NCI-H510A (cell line): ENCODE measurements at regions not wholly inside any gene's neighbourhood (a gene's known extent, or its start where the extent isn't known, plus 50 kb on each side); places are given as distances from the start of the nearest gene placed in this dataset.

Experiments used
- DNase-seq: peaks from one replicate; lab custom pipeline; 2025; lab: John Stamatoyannopoulos, UW

GRCh38 chrX:134173541-134174272 is 63.3 kb upstream of the CCDC160 start:
- no peak for DNase-seq

- no peak for DNase-seq
Measured at GRCh38 chrX:134174273-134174660, 62.7 kb upstream of the CCDC160 start.

GRCh38 chrX:134174859-134175258 is 62.1 kb upstream of the CCDC160 start:
- DNase-seq: no peak

GRCh38 chrX:134177527-134177926 is 59.5 kb upstream of the CCDC160 start:
- no peak for DNase-seq

DNA sequence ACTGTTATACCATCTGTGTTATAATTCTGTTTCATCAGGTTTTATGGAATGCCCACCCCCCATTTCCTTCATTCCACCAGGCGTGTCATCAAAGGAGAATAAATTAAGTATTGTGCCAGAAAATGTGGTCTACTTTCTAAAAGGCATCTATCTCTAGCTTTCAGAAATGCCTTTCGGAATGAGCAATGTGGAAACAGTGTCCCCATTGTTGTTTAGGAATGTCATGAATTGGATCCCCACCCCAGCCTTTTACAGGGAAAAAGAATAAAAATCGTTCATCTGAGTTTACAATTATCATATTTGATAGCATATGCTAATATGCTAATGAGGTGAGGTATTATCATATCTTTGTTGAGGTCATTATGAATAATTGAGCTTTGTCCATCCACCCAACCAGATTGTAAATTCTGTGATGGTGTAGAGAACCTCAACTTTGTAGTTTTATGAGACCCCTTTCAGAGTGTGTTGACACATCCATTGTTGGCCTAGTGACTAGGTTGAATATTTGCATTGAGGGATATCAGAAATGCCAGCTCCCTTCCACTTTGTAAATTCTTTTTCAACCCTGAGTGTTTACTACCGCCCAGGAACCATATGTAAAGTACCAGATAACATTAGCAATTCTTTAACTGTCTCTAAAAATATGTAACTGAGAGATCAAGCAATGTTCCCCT is 56.2 kb upstream of the CCDC160 start:
- DNase-seq: no peak

DNA sequence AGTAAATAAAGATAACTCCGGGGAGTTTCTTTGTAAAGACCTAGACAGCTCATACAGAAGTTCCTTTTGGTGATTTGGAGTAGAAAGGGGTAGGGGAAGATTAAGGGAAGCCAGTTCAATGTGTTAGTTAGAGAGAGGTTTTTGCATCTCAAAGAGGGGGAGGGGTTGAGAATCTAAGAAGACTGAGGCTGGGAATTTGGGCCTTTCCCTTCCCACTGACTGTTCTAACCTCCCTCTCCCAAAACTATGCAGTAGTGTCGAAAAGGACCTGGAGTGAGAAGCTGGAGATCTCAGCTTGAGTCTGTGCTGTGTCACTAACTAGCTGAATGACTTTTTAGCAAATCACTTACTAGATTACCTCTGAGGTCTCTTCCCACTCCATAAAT is 55.7 kb upstream of the CCDC160 start:
- no peak for DNase-seq

GRCh38 chrX:134183665-134184064 is 53.3 kb upstream of the CCDC160 start:
- DNase-seq: no peak

DNA sequence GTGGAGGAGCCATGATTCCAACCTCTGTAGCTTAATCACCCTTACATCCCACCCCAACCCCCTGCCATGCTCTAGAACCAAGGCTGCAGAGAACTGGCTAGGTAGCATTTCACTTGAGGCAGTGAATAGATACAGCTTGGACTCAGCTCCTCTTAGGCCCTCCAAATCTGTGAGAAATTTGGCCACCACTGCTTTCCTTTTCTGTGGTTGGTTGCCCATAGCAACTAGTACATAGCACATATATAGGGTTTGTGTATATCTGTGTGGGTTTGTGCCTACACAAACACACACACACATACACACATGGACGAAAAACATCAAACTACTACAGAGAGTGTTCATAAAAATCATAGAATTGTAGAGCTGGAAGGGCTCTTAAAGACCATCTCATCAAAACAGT is 52.0 kb upstream of the CCDC160 start:
- DNase-seq: no peak

- no peak for DNase-seq
Measured at GRCh38 chrX:134186362-134187121, 50.4 kb upstream of the CCDC160 start.
